Right cardiac atrium (tissue), 5 donors: ENCODE measurements at regions not wholly inside any gene's neighbourhood (a gene's known extent, or its start where the extent isn't known, plus 50 kb on each side); places are given as distances from the start of the nearest gene placed in this dataset.
A peak's percentile ranks its signal among the peaks of the same experiment; 100 is the strongest.
"Not testable (repeated sequence)": the region's sequence is repeated elsewhere in the genome, so short reads cannot be mapped to it uniquely, and the experiment has no call there.

Experiments
- ATAC-seq, 2 donors: fragments of 200-7000 bp; cut with Tn5 transposase; one replicate each; pipeline versions ENCODE4 v1.8.0 to v1.9.1; 2020; ENCODE audit warnings: moderate library complexity in 2 of 2, mild to moderate bottlenecking in 1 of 2
- DNase-seq, 3 donors: peaks; one replicate each; pipeline ENCODE4 v3.0.0-alpha.2; 2020
- H3K27ac ChIP-seq: one replicate; pipeline ENCODE4 v1.5.1; 2013; ENCODE audit warnings: mild to moderate bottlenecking, low read length, control low read depth, moderate library complexity
- H3K27me3 ChIP-seq: one replicate; pipeline ENCODE4 v1.6.1; 2013; ENCODE audit not compliant: control insufficient read depth, insufficient read depth
- H3K4me1 ChIP-seq: one replicate; pipeline ENCODE4 v1.6.1; 2013; ENCODE audit warnings: low read length; ENCODE audit not compliant: control insufficient read depth, insufficient read depth
- H3K4me3 ChIP-seq: one replicate; pipeline ENCODE4 v1.5.1; 2013; ENCODE audit warnings: low read length, control low read depth
- H3K9me3 ChIP-seq: one replicate; pipeline ENCODE4 v1.6.1; 2013; ENCODE audit warnings: low read length; ENCODE audit not compliant: control insufficient read depth
- WGBS: extraction: QIAGEN DNeasy Blood & Tissue Kit; methylation state at CpG from one replicate; pipeline ENCODE4 v1.1.7; 2013; 5-methylcytosine and 5-hydroxymethylcytosine counted together
- intact Hi-C, 4 donors: fragments of 100-400 bp; cut with DNase I; formaldehyde crosslinking; loops; one replicate each; pipeline versions ENCODE4 v1.11.0 to v1.14.0; 2022 to 2023
- donor health status: healthy with polysubstance abuse.
- donor health status: DM: no; HTN: yes; CAD: no.
- donor health status: DM: no; HTN: no; CAD: no.
- donor health status: DM: no; HTN: yes; CAD: no; lungs with severe emphysema.
- donor health status: DM: yes; HTN: yes; CAD: no.

DNA sequence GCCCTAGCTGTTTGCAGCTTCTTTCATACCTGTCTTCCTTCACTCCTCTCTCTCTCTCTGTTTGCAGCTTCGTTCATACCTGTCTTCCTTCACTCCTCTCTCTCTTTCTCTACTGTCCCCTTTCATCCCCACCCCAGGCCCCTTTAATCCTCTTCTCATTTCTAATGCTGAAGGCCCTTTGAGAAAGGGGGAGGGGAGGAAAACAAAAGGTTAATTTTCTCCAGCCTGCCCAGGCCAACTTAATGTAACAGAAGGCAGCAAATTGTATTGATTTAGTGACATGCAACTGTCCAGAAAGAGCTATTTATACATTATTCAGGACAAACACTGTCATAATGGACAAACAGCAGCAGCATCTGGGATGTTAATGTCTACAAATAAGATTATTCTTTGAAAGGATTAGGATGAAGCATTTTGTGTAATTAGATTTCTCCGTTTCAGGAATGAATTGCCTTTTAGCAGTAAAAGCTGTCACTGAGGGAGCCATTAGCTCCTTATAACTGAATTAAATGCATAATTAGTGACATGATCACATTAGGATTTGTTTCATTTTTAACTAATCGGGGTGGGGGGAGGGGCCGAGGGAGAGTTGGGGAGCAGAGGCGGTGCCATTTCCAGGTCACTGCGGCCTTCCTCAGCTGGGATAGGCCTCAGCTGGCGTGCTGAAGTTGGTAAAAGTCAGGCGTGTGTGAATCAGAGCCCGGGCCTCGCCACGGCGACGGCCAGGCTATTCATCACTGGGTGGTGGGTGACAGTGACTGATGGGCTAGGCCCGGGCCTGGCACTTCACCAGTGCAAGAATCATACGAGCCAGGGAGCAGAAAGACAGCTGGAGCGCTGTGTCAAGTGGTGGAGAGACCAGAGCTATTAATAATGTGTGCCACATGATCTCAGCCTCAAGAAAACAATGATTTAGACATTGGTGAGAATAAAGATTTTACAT, 174.5 kb downstream of the NKX6-1 start:
- Histone ChIP-seq H3K4me1 (no peaks in the 10 kb centered on the region), H3K27ac (no peak overlapping the region), H3K9me3 (no peaks in the 10 kb centered on the region), H3K27me3 (no peaks in the 10 kb centered on the region), H3K4me3 (no peak overlapping the region)
- WGBS, result 26% methylated on average over 16 of the region's 16 CpGs
- DNase-seq (peak in 1 of 3 donors; percentile 23), ATAC-seq (no peak)
- intact Hi-C loops, result no loop called here

- H3K4me1 ChIP-seq, result no peaks in the 10 kb centered on the region
- H3K27ac ChIP-seq, result no peak overlapping the region
- H3K27me3 ChIP-seq, result no peaks in the 10 kb centered on the region
- DNase-seq (peak in 2 of 3 donors; percentile 34 to 58), ATAC-seq (no peak)
- H3K9me3 ChIP-seq, result no peaks in the 10 kb centered on the region
- intact Hi-C loops, result no loop called here
- 61% methylated on average over 4 of the region's 4 CpGs for WGBS
- no peak overlapping the region for H3K4me3 ChIP-seq
Measured at GRCh38 chr4:84319124-84319523, 180.0 kb downstream of the NKX6-1 start.

DNA sequence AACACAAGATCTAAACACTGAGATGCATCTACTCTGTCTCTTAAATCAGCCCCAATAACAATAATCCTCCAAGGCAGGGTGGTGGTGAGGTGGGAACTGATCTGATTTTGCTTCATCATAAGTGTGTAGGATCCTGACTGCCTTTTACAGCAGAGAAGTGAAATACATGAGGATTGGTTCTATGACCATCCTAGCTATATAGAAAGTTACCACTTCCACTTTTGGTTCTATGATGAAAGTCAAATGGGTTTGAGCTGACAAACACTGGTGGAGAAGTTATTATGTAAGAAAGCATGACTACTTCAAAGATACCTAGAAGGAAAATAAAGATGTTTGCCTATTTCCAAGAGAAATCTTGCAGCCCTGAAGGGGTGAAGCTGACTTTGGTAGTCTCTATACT, 181.6 kb downstream of the NKX6-1 start:
- intact Hi-C loops, result no loop called here
- Histone ChIP-seq H3K4me3 (no peak overlapping the region), H3K27ac (no peak overlapping the region), H3K27me3 (no peaks in the 10 kb centered on the region), H3K9me3 (no peaks in the 10 kb centered on the region), H3K4me1 (no peaks in the 10 kb centered on the region)
- DNase-seq (no peak), ATAC-seq (no peak)

GRCh38 chr4:84312426-84313012, 186.6 kb downstream of the NKX6-1 start:
- 73% methylated on average over 6 of the region's 6 CpGs for WGBS
- intact Hi-C loops, result no loop called here

DNA sequence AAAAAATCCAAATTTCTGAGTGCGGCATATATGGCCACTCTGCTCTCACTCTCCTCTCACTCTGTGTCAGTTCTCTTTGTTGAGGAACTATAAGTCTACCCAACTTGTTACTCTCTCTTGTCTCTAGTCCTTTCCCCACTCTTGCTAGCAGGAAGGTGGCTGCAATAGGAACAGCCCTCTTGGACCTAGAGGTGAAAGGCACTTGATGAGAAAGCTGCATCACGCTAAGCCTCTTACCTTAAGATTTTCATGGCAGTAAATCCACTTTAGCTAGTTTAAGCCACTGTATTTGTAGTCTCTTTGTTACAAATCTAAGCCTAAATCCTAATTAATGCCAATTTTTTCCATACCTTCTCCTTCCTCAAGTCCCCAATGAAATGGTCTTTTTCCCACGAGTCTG, 189.9 kb downstream of the NKX6-1 start:
- DNase-seq (no peak), ATAC-seq (no peak)
- Histone ChIP-seq H3K4me3 (no peak overlapping the region), H3K4me1 (no peaks in the 10 kb centered on the region), H3K27me3 (no peaks in the 10 kb centered on the region), H3K9me3 (no peaks in the 10 kb centered on the region), H3K27ac (no peak overlapping the region)
- intact Hi-C loops, result no loop called here
- WGBS, result 83% methylated on average over 3 of the region's 3 CpGs

More at GRCh38 chr4:84312426-84313012, 186.6 kb downstream of the NKX6-1 start:
- Histone ChIP-seq H3K27me3 (no peaks in the 10 kb centered on the region), H3K9me3 (no peaks in the 10 kb centered on the region), H3K4me3 (no peak overlapping the region), H3K27ac (no peak overlapping the region), H3K4me1 (no peaks in the 10 kb centered on the region)
- no peak for ATAC-seq
- DNase-seq, result peak in 1 of 3 donors; percentile 24

- H3K27me3 ChIP-seq, H3K4me1 ChIP-seq, DNase-seq, ATAC-seq, H3K9me3 ChIP-seq, H3K27ac ChIP-seq, intact Hi-C loops, H3K4me3 ChIP-seq: not testable (repeated sequence)
- 81% methylated on average over 26 of the region's 27 CpGs for WGBS
Measured at GRCh38 chr4:84298719-84299254, 200.3 kb downstream of the NKX6-1 start.

DNA sequence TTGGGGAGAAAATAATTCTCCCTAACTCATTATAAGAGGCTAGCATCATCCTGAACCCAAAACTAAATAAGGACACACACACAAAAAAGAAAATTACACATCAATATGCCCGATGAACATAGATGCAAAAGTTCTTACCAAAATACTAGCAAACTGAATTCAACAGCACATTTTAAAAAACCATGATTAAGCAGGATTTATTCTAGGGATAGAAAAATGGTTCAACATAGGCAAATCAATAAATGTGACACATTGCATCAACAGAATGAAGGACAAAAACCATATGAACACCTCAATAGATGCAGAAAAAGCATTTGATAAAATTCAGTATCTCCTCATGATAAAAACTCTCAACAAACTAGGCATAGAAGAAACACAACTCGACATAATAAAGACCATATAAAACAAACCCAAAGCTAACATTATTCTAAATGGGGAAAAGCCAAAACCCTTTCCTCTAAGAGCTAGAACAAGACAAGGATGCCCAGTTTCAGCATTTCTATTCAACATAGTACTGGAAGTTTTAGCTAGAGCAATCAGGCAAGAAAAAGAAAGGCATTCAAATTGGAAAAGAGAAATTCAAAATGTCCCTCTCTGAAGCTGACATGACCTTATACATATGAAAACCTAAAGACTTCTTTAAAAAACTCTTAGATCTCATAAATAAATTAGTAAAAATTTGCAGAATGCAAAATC, 200.9 kb downstream of the NKX6-1 start:
- ATAC-seq, result no peak
- intact Hi-C loops, result no loop called here

GRCh38 chr4:84291969-84292368, 207.1 kb downstream of the NKX6-1 start:
- DNase-seq, result no peak
- Histone ChIP-seq H3K27ac (no peak overlapping the region), H3K4me1 (no peaks in the 10 kb centered on the region), H3K27me3 (no peaks in the 10 kb centered on the region), H3K4me3 (no peak overlapping the region), H3K9me3 (no peaks in the 10 kb centered on the region)
- WGBS, result 50% methylated on average over 2 of the region's 2 CpGs
- ATAC-seq, result no peak
- intact Hi-C loops, result no loop called here

More for the DNA sequence above, 200.9 kb downstream of the NKX6-1 start:
- H3K9me3 ChIP-seq, result no peaks in the 10 kb centered on the region
- H3K4me1 ChIP-seq, result no peaks in the 10 kb centered on the region
- no peaks in the 10 kb centered on the region for H3K27me3 ChIP-seq
- no peak for DNase-seq
- H3K4me3 ChIP-seq, result no peak overlapping the region
- no peak overlapping the region for H3K27ac ChIP-seq
- 75% methylated on average over 2 of the region's 2 CpGs for WGBS

- 61% methylated on average over 5 of the region's 5 CpGs for WGBS
- intact Hi-C loops, result no loop called here
Measured at GRCh38 chr4:84286048-84286447, 213.0 kb downstream of the NKX6-1 start.

GRCh38 chr4:84279678-84280077, 219.4 kb downstream of the NKX6-1 start:
- intact Hi-C loops, result no loop called here
- Histone ChIP-seq H3K4me3 (no peak overlapping the region), H3K4me1 (no peaks in the 10 kb centered on the region), H3K9me3 (no peaks in the 10 kb centered on the region), H3K27me3 (no peaks in the 10 kb centered on the region), H3K27ac (no peak overlapping the region)
- no peak for DNase-seq
- WGBS, result 67% methylated on average over 1 of the region's 1 CpG
- ATAC-seq, result no peak

More at GRCh38 chr4:84286048-84286447, 213.0 kb downstream of the NKX6-1 start:
- H3K4me1 ChIP-seq, result no peaks in the 10 kb centered on the region
- no peaks in the 10 kb centered on the region for H3K9me3 ChIP-seq
- H3K4me3 ChIP-seq, result no peak overlapping the region
- H3K27me3 ChIP-seq, result no peaks in the 10 kb centered on the region
- no peak for DNase-seq
- no peak for ATAC-seq
- H3K27ac ChIP-seq, result no peak overlapping the region

- Histone ChIP-seq H3K27ac (no peak overlapping the region), H3K4me1 (no peaks in the 10 kb centered on the region), H3K4me3 (no peak overlapping the region), H3K27me3 (no peaks in the 10 kb centered on the region), H3K9me3 (no peaks in the 10 kb centered on the region)
- intact Hi-C loops, result no loop called here
- DNase-seq (no peak), ATAC-seq (no peak)
- 87% methylated on average over 2 of the region's 2 CpGs for WGBS
Measured at GRCh38 chr4:84277923-84278322, 221.2 kb downstream of the NKX6-1 start.
